ENCODE measurements at regions not wholly inside any gene's neighbourhood (a gene's known extent, or its start where the extent isn't known, plus 50 kb on each side); places are given as distances from the start of the nearest gene placed in this dataset.
A peak's percentile ranks its signal among the peaks of the same experiment; 100 is the strongest.
"Not testable (repeated sequence)": the region's sequence is repeated elsewhere in the genome, so short reads cannot be mapped to it uniquely, and the experiment has no call there.

DNA sequence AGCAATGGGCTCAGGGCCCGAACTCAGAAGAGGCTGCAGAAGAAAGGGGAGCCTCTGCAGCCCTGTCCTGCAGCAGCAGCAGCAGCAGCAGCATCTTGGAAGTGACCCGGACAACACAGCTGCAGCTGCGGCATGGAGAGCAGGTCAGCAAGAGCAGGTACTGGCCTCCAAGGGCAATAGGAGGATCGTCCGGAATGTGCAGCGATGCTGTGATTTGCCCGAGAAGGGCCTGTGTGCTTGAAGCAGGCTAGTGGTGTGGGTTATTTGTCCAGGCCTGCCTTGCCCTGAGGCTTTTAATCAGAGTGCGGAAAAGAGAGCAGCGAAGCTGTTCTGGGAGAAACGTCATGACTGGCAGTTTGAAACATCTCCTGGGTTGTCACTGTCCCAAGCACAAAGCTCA is 126.0 kb downstream of the F11 start:
- no peak for DNase-seq (ENCODE audit: low spot score in 2 of 2)
- no peak overlapping the region for H3K27ac Mint-ChIP-seq
- H3K9me3 Mint-ChIP-seq: peaks cover 0 to 7% of the 10 kb centered on the region in 2 donors
- ATAC-seq: no peak
- H3K36me3 Mint-ChIP-seq: no peaks in the 10 kb centered on the region

DNA sequence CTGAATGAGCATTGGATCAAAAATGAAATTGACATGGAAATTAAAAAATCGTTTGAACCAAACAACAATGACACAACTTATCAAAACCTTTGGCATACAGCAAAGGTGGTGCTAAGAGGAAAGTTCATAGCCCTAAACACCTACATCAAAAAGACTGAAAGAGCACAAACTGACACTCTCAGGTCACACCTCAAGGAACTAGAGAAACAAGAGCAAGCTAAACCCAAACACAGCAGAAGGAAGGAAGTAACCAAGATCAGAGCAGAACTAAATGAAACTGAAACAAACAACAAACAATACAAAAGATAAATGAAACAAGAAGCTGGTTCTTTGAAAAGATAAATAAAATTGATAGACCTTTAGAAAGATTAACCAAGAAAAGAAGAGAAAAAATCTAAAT is 118.3 kb downstream of the F11 start:
- not testable (repeated sequence) for H3K36me3 Mint-ChIP-seq; ATAC-seq; DNase-seq (ENCODE audit: low spot score in 2 of 2)

DNA sequence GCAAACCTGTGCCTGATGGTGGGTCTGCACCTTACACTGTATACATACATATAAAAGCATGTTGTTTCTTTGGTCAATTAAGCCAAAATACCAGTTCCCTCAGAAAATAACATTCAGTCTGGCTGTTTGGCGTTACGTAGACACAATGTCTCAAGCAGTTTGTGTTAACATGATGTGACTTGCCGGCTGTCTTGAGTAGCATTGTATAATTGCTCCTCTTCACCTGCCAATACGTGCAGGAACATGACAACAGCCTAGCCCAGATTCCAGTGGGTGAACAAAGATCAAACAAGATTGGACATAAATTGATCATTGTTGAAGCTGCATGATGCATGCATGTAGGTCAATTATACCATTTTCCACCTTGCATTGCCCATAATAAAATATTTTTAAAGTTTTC is 102.3 kb downstream of the F11 start:
- Mint-ChIP-seq H3K27ac (no peak overlapping the region), H3K9me3 (peaks cover 18 to 19% of the 10 kb centered on the region in 2 donors)
- ATAC-seq: no peak

More for the DNA sequence above, 118.3 kb downstream of the F11 start:
- not testable (repeated sequence) for H3K27ac Mint-ChIP-seq
- peaks cover 0 to 22% of the 10 kb centered on the region in 2 donors for H3K9me3 Mint-ChIP-seq

DNA sequence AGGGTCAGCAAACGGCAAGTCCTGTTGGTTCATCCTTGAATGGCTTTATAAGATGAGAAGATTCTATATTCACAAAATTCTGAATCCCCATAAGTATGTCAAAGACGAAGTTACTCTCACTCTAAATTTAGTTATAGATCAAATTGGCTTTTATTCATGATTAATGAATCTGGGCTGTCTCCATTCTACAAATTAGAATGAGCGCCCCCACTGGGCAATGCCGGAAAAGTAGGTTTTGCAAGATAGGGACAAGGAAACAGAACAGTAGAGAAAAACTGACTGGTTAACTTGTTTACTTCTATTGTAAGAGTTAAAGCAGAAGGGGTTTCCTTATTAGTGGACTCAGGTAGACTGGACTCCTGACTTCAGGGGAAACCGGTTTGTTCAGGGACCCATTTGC is 100.3 kb downstream of the F11 start:
- Mint-ChIP-seq H3K36me3 (peaks cover 15% of the 10 kb centered on the region in 2 donors), H3K27ac (no peak overlapping the region), H3K9me3 (peaks cover 18 to 19% of the 10 kb centered on the region in 2 donors)
- DNase-seq (ENCODE audit: low spot score in 2 of 2) (no peak), ATAC-seq (no peak)

More for the DNA sequence above, 102.3 kb downstream of the F11 start:
- DNase-seq (ENCODE audit: low spot score in 2 of 2): no peak
- peaks cover 15% of the 10 kb centered on the region in 2 donors for H3K36me3 Mint-ChIP-seq

DNA sequence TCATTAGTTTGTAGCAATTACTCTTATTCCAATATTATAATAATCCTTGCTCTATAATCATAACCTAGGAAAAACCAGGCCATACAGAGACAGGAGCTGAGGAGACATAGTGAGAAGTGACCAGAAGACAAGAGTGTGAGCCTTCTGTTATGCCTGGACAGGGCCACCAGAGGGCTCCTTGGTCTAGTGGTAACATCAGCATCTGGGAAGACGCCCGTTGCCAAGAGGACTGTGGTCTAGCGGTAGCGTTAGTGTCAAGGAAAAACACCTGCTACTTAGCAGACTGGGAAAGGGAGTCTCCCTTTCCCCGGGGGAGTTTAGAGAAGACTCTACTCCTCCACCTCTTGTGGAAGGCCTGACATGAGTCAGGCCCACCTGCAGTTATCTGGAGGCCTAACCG is 97.0 kb downstream of the F11 start:
- Mint-ChIP-seq H3K36me3 (peaks cover 15% of the 10 kb centered on the region in 2 donors), H3K9me3 (peaks cover 18 to 19% of the 10 kb centered on the region in 2 donors)
- not testable (repeated sequence) for ATAC-seq; DNase-seq (ENCODE audit: low spot score in 2 of 2); H3K27ac Mint-ChIP-seq

DNA sequence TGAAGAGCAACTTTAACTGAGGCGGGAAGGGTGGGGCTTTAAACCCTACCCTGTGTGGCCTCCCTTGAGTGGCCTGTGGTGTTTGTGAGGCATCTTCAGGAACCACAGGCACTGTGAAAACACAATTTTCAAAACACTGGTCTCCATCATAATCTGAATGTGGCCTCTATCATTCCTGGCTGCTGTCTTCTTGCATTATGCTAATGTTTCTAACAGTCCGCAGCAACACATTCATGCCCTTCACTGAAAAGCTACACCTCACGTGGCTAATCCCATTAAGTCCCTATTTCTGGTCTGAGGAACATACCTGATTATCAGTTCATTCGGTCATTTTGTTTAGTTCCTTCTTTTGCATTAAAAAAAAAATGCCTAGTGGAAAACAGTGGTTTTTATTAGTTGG is 94.6 kb downstream of the F11 start:
- ATAC-seq (no peak), DNase-seq (ENCODE audit: low spot score in 2 of 2) (no peak)
- Mint-ChIP-seq H3K9me3 (peaks cover 18 to 19% of the 10 kb centered on the region in 2 donors), H3K27ac (peak overlapping the region in 1 of 2 donors; percentile 15), H3K36me3 (peaks cover 15% of the 10 kb centered on the region in 2 donors)

- Mint-ChIP-seq H3K36me3 (no peaks in the 10 kb centered on the region), H3K27ac (no peak overlapping the region), H3K9me3 (no peaks in the 10 kb centered on the region)
- DNase-seq (ENCODE audit: low spot score in 2 of 2) (no peak), ATAC-seq (no peak)
Observed at GRCh38 chr4:186351668-186352194, 85.7 kb downstream of the F11 start.

DNA sequence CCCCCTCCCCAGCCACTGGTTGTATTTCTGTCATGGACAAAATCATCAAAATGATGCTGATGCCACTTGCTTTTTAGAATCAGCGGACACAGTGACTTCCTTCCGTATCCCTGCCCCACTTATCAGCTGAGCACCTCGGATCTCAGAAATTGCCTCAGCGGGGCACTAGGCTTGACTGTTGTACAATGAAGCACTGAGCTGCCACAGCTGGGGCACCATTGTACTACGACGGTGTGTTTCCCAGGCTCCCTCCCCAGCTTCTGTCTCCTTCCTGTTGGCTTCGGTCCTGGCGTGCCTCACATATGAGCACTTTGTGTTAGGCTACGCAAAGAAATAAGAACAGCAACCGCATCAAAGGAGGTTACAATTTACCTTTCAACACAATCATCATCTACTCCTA is 82.4 kb downstream of the F11 start:
- Mint-ChIP-seq H3K9me3 (no peaks in the 10 kb centered on the region), H3K27ac (no peak overlapping the region), H3K36me3 (no peaks in the 10 kb centered on the region)
- no peak for ATAC-seq
- DNase-seq (ENCODE audit: low spot score in 2 of 2): no peak

DNA sequence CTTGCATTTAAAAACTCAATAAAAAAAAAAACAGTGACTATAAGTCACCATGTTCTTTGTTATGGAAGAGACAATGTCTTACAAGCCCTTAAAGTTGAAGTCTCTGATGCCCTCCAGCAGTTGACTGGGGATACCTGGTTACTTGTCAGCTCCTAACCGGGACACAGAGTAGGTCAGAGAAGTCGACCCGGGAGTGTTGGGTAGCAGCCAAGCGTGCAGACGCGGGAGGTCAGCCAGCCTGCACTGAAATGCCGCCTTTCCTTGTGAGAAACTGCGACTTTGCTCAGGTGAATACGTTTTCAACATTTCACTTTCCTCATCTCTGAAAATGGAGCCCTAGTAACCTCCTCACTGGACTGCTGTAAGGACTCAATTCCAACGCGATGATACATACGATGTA is 81.8 kb downstream of the F11 start:
- H3K36me3 Mint-ChIP-seq: no peaks in the 10 kb centered on the region
- no peak for ATAC-seq
- no peak overlapping the region for H3K27ac Mint-ChIP-seq
- H3K9me3 Mint-ChIP-seq: no peaks in the 10 kb centered on the region
- no peak for DNase-seq (ENCODE audit: low spot score in 2 of 2)

DNA sequence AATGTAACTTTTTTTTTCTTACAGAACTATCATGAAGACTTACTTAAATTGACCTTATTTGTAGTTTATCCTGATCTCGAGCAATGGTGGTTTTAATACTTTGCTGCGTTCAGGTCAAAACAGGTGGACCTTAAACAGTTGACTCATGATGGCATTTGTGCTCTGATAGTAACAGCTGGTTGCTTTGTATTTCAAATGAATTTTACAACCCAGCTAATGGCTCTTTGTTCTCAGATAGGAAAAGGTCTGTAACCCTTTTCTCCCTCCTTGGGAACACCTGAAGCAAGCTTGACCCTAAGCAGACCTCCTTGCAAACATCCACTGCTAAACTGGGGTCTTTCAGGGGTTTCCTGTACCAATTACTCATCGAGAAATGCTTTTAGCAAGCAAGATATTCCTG is 79.2 kb downstream of the F11 start:
- DNase-seq (ENCODE audit: low spot score in 2 of 2) (no peak), ATAC-seq (no peak)
- H3K9me3 Mint-ChIP-seq: no peaks in the 10 kb centered on the region
- H3K36me3 Mint-ChIP-seq: no peaks in the 10 kb centered on the region
- no peak overlapping the region for H3K27ac Mint-ChIP-seq

GRCh38 chr4:186342582-186342981 is 76.6 kb downstream of the F11 start:
- ATAC-seq (no peak), DNase-seq (ENCODE audit: low spot score in 2 of 2) (no peak)
- Mint-ChIP-seq H3K36me3 (no peaks in the 10 kb centered on the region), H3K9me3 (no peaks in the 10 kb centered on the region), H3K27ac (no peak overlapping the region)

- Mint-ChIP-seq H3K9me3 (no peaks in the 10 kb centered on the region), H3K36me3 (no peaks in the 10 kb centered on the region), H3K27ac (no peak overlapping the region)
- ATAC-seq (no peak), DNase-seq (ENCODE audit: low spot score in 2 of 2) (no peak)
Observed at GRCh38 chr4:186341655-186342054, 75.7 kb downstream of the F11 start.
